Panc1 (cell line): ENCODE measurements at regions not wholly inside any gene's neighbourhood (a gene's known extent, or its start where the extent isn't known, plus 50 kb on each side); places are given as distances from the start of the nearest gene placed in this dataset.

Source experiments
- ATAC-seq: fragments of 200-7000 bp; cut with Tn5 transposase; 2 replicates; pipeline ENCODE4 v1.9.1; 2020; ENCODE audit warnings: mild to moderate bottlenecking, moderate library complexity
- BruUV-seq: library from RNA; stranded (reverse); fragments of 400-500 nt; replicated peaks from 2 replicates; lab custom pipeline; 2021; lab: Mats Ljungman, UMichigan
- CTCF ChIA-PET: fragments of 300-600 bp; sonication (Branson Sonifier 250); formaldehyde crosslinking; loops from one replicate; lab custom pipeline; 2022; ENCODE audit warnings: antibody characterized with exemption; lab: Charles Lee
- POLR2A ChIA-PET: fragments of 300-600 bp; sonication (Branson Sonifier 250); formaldehyde crosslinking; loops from one replicate; lab custom pipeline; 2022; ENCODE audit warnings: antibody characterized with exemption; lab: Charles Lee
- DNase-seq: peaks from one replicate; pipeline ENCODE4 v3.0.0-alpha.2; 2010; ENCODE audit warnings: low read depth, low spot score
- H3K27ac ChIP-seq: 2 replicates; pipeline ENCODE4 v1.5.1; 2011; ENCODE audit warnings: mild to moderate bottlenecking, low read length, inconsistent platforms
- H3K27me3 ChIP-seq: fragments of 200-500 bp; sonication (Bioruptor generic); 2 replicates; pipeline ENCODE4 v1.6.0; 2014; ENCODE audit warnings: low read length, inconsistent platforms; ENCODE audit not compliant: control insufficient read depth, insufficient read depth
- H3K36me3 ChIP-seq: fragments of 200-500 bp; sonication (Bioruptor generic); 2 replicates; pipeline ENCODE4 v1.5.1; 2014; ENCODE audit warnings: inconsistent platforms, mild to moderate bottlenecking, low read length, moderate library complexity; ENCODE audit not compliant: control insufficient read depth, insufficient read depth
- H3K4me1 ChIP-seq: 2 replicates; pipeline ENCODE4 v1.5.1; 2011; ENCODE audit warnings: inconsistent platforms, mild to moderate bottlenecking, low read length, moderate library complexity; ENCODE audit not compliant: control insufficient read depth, insufficient read depth
- H3K4me3 ChIP-seq, 2 experiments: 2 replicates each; pipeline ENCODE4 v1.5.1; 2011 to 2012; ENCODE audit warnings: low read depth in 2 of 2, low read length in 2 of 2, mild to moderate bottlenecking in 2 of 2, inconsistent platforms in 1 of 2, moderate library complexity in 1 of 2
- H3K9me3 ChIP-seq: fragments of 200-500 bp; sonication (Bioruptor generic); 2 replicates; pipeline ENCODE4 v1.5.1; 2014; ENCODE audit warnings: low read depth, mild to moderate bottlenecking, inconsistent platforms, low read length, moderate library complexity; ENCODE audit not compliant: control insufficient read depth, insufficient read depth
- POLR2AphosphoS5 ChIP-seq: IDR thresholded peaks from 2 replicates; pipeline ENCODE4 v1.6.1; 2012; ENCODE audit warnings: mild to moderate bottlenecking, low read depth, low read length, moderate library complexity
- REST ChIP-seq, 2 experiments: IDR thresholded peaks; 2 replicates each; pipeline ENCODE4 v1.6.1; 2011 to 2012; ENCODE audit warnings: low read depth in 2 of 2, control low read depth in 1 of 2, low read length in 1 of 2, mild to moderate bottlenecking in 1 of 2, moderate library complexity in 1 of 2; ENCODE audit not compliant: insufficient read depth in 1 of 2
- SIN3A ChIP-seq: IDR thresholded peaks from 2 replicates; pipeline ENCODE4 v1.6.1; 2012; ENCODE audit warnings: low read depth, mild to moderate bottlenecking, low read length, moderate library complexity, borderline replicate concordance; ENCODE audit not compliant: insufficient read depth
- TCF7L2 ChIP-seq: IDR thresholded peaks from 2 replicates; pipeline ENCODE4 v1.6.1; 2011; ENCODE audit warnings: mild to moderate bottlenecking, low read depth, low read length, inconsistent platforms
- in situ Hi-C: cut with HindIII; loops from 2 replicates; pipeline ENCODE4 v1.10.0; 2016; ENCODE audit warnings: low sequenced_read_pairs, low pct_unique_long_range_greater_than_20kb
- intact Hi-C: fragments of 100-400 bp; cut with micrococcal nuclease; formaldehyde crosslinking; loops from one replicate; pipeline ENCODE4 v1.10.0; 2022; ENCODE audit not compliant: unreplicated experiment
- TF ChIP-seq, protein P1 (sequence below): fragments of 450-650 bp; IDR thresholded peaks from 2 replicates; pipeline ENCODE4 v1.5.1; 2017; ENCODE audit warnings: mild to moderate bottlenecking

GRCh38 chr3:13158871-13159270 lies 85.6 kb upstream of the IQSEC1 start:
- in situ Hi-C loops, result no loop called here
- Histone ChIP-seq H3K27ac (no peak overlapping the region), H3K27me3 (no peaks in the 10 kb centered on the region), H3K36me3 (no peaks in the 10 kb centered on the region), H3K4me1 (no peaks in the 10 kb centered on the region), H3K4me3 (no peak overlapping the region), H3K9me3 (no peaks in the 10 kb centered on the region)
- ATAC-seq, result no peak
- intact Hi-C loops, result no loop called here
- ChIA-PET CTCF (no interaction called here), POLR2A (no interaction called here)
- DNase-seq, result no peak
- TF ChIP-seq TCF7L2, result no peak
- no peak for TF ChIP-seq POLR2AphosphoS5
- TF ChIP-seq, protein P1, sequence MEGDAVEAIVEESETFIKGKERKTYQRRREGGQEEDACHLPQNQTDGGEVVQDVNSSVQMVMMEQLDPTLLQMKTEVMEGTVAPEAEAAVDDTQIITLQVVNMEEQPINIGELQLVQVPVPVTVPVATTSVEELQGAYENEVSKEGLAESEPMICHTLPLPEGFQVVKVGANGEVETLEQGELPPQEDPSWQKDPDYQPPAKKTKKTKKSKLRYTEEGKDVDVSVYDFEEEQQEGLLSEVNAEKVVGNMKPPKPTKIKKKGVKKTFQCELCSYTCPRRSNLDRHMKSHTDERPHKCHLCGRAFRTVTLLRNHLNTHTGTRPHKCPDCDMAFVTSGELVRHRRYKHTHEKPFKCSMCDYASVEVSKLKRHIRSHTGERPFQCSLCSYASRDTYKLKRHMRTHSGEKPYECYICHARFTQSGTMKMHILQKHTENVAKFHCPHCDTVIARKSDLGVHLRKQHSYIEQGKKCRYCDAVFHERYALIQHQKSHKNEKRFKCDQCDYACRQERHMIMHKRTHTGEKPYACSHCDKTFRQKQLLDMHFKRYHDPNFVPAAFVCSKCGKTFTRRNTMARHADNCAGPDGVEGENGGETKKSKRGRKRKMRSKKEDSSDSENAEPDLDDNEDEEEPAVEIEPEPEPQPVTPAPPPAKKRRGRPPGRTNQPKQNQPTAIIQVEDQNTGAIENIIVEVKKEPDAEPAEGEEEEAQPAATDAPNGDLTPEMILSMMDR, result no peak
- no TSS peak for BruUV-seq

- no TSS peak for BruUV-seq
- no peaks in the 10 kb centered on the region for H3K36me3 ChIP-seq
- ChIA-PET POLR2A (no interaction called here), CTCF (no interaction called here)
- ATAC-seq (no peak), DNase-seq (no peak)
- no peaks in the 10 kb centered on the region for H3K9me3 ChIP-seq
- in situ Hi-C loops (no loop called here), intact Hi-C loops (no loop called here)
- TF ChIP-seq TCF7L2, result no peak
- TF ChIP-seq REST (IDR thresholded peaks at IDR 0.05; ENCODE audit: insufficient read depth in 1 of 2, low read depth in 2 of 2, low read length in 1 of 2), result no peak
- TF ChIP-seq, protein P1, result no peak
- no peak for TF ChIP-seq SIN3A
- no peak for TF ChIP-seq POLR2AphosphoS5
- no peak overlapping the region for H3K27ac ChIP-seq
- H3K27me3 ChIP-seq, result no peaks in the 10 kb centered on the region
- H3K4me3 ChIP-seq, result no peak overlapping the region
- no peaks in the 10 kb centered on the region for H3K4me1 ChIP-seq
Measured at GRCh38 chr3:13158408-13158807, 85.2 kb upstream of the IQSEC1 start.

GRCh38 chr3:13157986-13158385 lies 84.8 kb upstream of the IQSEC1 start:
- CTCF ChIA-PET, result no interaction called here
- no peaks in the 10 kb centered on the region for H3K9me3 ChIP-seq
- H3K4me3 ChIP-seq, result no peak overlapping the region
- BruUV-seq, result no TSS peak
- H3K36me3 ChIP-seq, result no peaks in the 10 kb centered on the region
- POLR2A ChIA-PET, result no interaction called here
- DNase-seq (no peak), ATAC-seq (no peak)
- H3K27ac ChIP-seq, result no peak overlapping the region
- TF ChIP-seq, protein P1, result no peak
- TF ChIP-seq SIN3A (no peak), TCF7L2 (no peak), POLR2AphosphoS5 (no peak), REST (IDR thresholded peaks at IDR 0.05; ENCODE audit: insufficient read depth in 1 of 2, low read depth in 2 of 2, low read length in 1 of 2) (no peak)
- in situ Hi-C loops, result no loop called here
- H3K4me1 ChIP-seq, result no peaks in the 10 kb centered on the region
- intact Hi-C loops, result no loop called here
- H3K27me3 ChIP-seq, result no peaks in the 10 kb centered on the region
